Right lobe of liver (tissue), 6 donors: ENCODE measurements at regions not wholly inside any gene's neighbourhood (a gene's known extent, or its start where the extent isn't known, plus 50 kb on each side); places are given as distances from the start of the nearest gene placed in this dataset.
"Not testable (repeated sequence)": the region's sequence is repeated elsewhere in the genome, so short reads cannot be mapped to it uniquely, and the experiment has no call there.

Experiments used
- ATAC-seq, 4 donors: fragments of 200-7000 bp; cut with Tn5 transposase; one replicate each; pipeline ENCODE4 v1.9.1; 2020; ENCODE audit warnings: mild to moderate bottlenecking in 4 of 4, moderate library complexity in 4 of 4
- DNase-seq, 3 donors: peaks; one replicate each; pipeline ENCODE4 v3.0.0-alpha.2; 2020
- H3K27ac ChIP-seq, 3 donors: fragments of 200-600 bp; one replicate each; pipeline ENCODE4 v1.8.0; 2022
- H3K27me3 ChIP-seq, 2 donors: fragments of 200-600 bp; one replicate each; pipeline ENCODE4 v1.8.0; 2022
- H3K36me3 ChIP-seq, 4 donors: fragments of 200-600 bp; sonication (generic) in 1 of 4; one replicate each; pipeline versions ENCODE4 v1.5.1 to v1.8.0; 2017 to 2022; ENCODE audit warnings: control low read depth in 1 of 4
- H3K4me1 ChIP-seq, 4 donors: fragments of 200-600 bp; sonication (generic) in 1 of 4; one replicate each; pipeline versions ENCODE4 v1.5.1 to v1.8.0; 2017 to 2022; ENCODE audit warnings: control low read depth in 1 of 4
- H3K4me3 ChIP-seq, 3 donors: fragments of 200-600 bp; one replicate each; pipeline ENCODE4 v1.8.0; 2022
- H3K9me3 ChIP-seq, 4 donors: fragments of 200-600 bp; sonication (generic) in 1 of 4; one replicate each; pipeline versions ENCODE4 v1.5.1 to v1.8.0; 2017 to 2022; ENCODE audit warnings: control low read depth in 1 of 4
- POLR2A ChIP-seq: fragments of 450-650 bp; IDR thresholded peaks from one replicate; pipeline ENCODE4 v1.6.1; 2017; ENCODE audit warnings: antibody characterized with exemption, mild to moderate bottlenecking
- WGBS: methylation state at CpG from one replicate; pipeline ENCODE4 v1.1.6; 2018; ENCODE audit warnings: low coverage, low lambda C conversion rate; ENCODE audit not compliant: insufficient coverage; ENCODE audit errors: missing lambda C conversion rate; 5-methylcytosine and 5-hydroxymethylcytosine counted together
- intact Hi-C, 2 donors: fragments of 100-400 bp; cut with DNase I; formaldehyde crosslinking; loops; one replicate each; pipeline versions ENCODE4 v1.11.2 to v1.14.1; 2022
- TF ChIP-seq, protein P1 (sequence below), 4 donors: fragments of 200-600 bp in 3 of 4; fragments of 450-650 bp in 1 of 4; IDR thresholded peaks; one replicate each; pipeline versions ENCODE4 v1.5.1 to v1.8.0; 2016 to 2022; ENCODE audit warnings: antibody characterized with exemption in 4 of 4, mild to moderate bottlenecking in 2 of 4
- donor health status: DM: no; HTN: yes; CAD: no.
- donor health status: DM: no; HTN: no; CAD: no.
- donor health status: DM: no; HTN: no; CAD: no.
- donor health status: DM: no; HTN: yes; CAD: no.
- donor health status: DM: no; HTN: yes; CAD: no.

DNA sequence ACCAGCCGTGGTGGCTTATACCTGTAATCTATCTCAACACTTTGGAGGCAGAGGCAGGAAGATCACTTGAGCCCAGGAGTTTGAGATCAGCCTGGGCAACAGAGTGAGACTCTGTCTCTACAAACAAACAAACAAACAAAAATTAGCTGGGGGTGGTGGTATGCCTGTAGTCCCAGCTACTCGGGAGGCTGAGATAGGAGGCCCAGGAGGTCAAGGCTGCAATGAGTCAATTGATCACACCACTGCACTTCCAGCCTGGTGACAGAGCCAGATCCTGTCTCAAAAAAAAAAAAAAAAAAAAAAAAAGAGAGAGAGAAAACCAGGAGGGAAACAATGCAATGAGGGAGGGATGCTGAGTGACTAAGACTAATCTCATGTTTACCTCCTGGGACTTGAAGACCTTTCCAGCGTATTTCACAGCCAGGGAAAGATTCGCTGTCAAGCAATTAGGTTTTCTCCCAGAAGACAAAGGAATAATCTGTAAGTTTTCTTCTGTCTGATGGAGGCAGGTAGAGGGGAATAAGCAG lies 51.1 kb upstream of the MIER3 start:
- ATAC-seq, result no peak
- Histone ChIP-seq H3K36me3 (no peaks in the 10 kb centered on the region), H3K9me3 (no peaks in the 10 kb centered on the region), H3K4me3 (no peak overlapping the region), H3K27ac (no peak overlapping the region), H3K4me1 (no peaks in the 10 kb centered on the region), H3K27me3 (no peaks in the 10 kb centered on the region)
- WGBS, result 62% methylated on average over 4 of the region's 4 CpGs
- TF ChIP-seq, protein P1, sequence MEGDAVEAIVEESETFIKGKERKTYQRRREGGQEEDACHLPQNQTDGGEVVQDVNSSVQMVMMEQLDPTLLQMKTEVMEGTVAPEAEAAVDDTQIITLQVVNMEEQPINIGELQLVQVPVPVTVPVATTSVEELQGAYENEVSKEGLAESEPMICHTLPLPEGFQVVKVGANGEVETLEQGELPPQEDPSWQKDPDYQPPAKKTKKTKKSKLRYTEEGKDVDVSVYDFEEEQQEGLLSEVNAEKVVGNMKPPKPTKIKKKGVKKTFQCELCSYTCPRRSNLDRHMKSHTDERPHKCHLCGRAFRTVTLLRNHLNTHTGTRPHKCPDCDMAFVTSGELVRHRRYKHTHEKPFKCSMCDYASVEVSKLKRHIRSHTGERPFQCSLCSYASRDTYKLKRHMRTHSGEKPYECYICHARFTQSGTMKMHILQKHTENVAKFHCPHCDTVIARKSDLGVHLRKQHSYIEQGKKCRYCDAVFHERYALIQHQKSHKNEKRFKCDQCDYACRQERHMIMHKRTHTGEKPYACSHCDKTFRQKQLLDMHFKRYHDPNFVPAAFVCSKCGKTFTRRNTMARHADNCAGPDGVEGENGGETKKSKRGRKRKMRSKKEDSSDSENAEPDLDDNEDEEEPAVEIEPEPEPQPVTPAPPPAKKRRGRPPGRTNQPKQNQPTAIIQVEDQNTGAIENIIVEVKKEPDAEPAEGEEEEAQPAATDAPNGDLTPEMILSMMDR (IDR thresholded peaks at IDR 0.05), result no peak
- no peak for TF ChIP-seq POLR2A
- no peak for DNase-seq
- intact Hi-C loops, result no loop called here

DNA sequence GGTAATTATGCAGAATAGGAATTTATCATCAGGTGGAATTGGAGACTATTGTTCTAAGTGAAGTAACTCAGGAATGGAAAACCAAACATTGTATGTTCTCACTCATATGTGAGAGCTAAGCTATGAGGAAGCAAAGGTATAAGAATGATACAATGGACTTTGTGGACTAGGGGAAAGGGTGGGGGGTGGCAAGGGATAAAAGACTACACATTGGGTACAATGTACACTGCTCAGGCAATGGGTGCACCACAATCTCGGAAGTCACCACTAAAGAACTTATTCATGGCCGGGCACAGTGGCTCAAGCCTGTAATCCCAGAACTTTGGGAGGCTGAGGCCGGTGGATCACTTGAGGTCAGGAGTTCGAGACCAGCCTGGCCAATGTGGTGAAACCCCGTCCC lies 51.6 kb upstream of the MIER3 start:
- 100% methylated on average over 4 of the region's 5 CpGs for WGBS
- intact Hi-C loops, ATAC-seq, H3K27ac ChIP-seq, H3K4me3 ChIP-seq, H3K4me1 ChIP-seq, H3K9me3 ChIP-seq, H3K36me3 ChIP-seq, H3K27me3 ChIP-seq, DNase-seq: not testable (repeated sequence)

DNA sequence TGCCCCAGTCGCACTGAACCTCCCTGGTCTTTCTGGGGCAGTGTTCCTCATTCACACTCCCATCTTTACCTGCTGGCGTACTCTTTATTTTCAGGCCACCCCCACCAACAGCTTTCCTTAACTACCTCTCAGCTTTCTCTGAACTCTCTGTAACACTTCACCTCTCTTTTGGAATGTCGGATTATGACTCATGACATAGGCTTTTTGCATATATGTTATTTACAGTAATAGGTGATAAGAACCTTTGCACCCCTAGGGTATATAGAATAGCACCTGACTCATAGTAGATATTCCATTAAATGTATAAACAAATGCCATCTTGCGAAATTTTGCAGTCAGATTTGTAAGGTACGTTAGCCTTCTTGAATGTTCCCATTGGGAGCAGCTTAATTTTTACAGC lies 52.9 kb upstream of the MIER3 start:
- H3K36me3 ChIP-seq, result no peaks in the 10 kb centered on the region
- no peak overlapping the region for H3K4me3 ChIP-seq
- DNase-seq (no peak), ATAC-seq (no peak)
- no peak for TF ChIP-seq POLR2A
- TF ChIP-seq, protein P1 (IDR thresholded peaks at IDR 0.05), result no peak
- H3K27ac ChIP-seq, result no peak overlapping the region
- intact Hi-C loops, result no loop called here
- 80% methylated on average over 5 of the region's 5 CpGs for WGBS
- no peaks in the 10 kb centered on the region for H3K9me3 ChIP-seq
- no peaks in the 10 kb centered on the region for H3K4me1 ChIP-seq
- H3K27me3 ChIP-seq, result no peaks in the 10 kb centered on the region

DNA sequence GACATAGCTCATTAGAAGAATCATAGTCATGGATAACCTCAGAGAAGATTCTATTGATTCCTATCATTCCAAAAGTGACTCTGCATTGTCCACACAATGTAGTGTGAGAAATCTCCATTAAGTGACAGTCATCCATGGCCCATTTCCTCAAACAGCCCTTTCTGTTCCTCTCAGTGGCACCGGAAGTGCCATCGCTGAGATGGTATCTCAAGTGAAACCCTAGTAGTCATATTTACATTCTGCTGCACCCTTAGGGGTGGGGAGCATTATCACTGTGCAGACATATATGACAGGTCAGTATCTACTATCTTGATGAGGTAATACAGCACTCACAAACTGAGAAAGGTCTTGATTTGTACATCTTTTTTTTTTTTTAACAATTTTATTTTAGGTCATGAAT lies 55.4 kb upstream of the MIER3 start:
- H3K4me3 ChIP-seq, result no peak overlapping the region
- no peak for ATAC-seq
- no peaks in the 10 kb centered on the region for H3K36me3 ChIP-seq
- TF ChIP-seq, protein P1 (IDR thresholded peaks at IDR 0.05), result no peak
- TF ChIP-seq POLR2A, result no peak
- intact Hi-C loops, result no loop called here
- no peaks in the 10 kb centered on the region for H3K9me3 ChIP-seq
- DNase-seq, result no peak
- WGBS, result 83% methylated on average over 2 of the region's 2 CpGs
- no peaks in the 10 kb centered on the region for H3K27me3 ChIP-seq
- H3K4me1 ChIP-seq, result no peaks in the 10 kb centered on the region
- no peak overlapping the region for H3K27ac ChIP-seq

DNA sequence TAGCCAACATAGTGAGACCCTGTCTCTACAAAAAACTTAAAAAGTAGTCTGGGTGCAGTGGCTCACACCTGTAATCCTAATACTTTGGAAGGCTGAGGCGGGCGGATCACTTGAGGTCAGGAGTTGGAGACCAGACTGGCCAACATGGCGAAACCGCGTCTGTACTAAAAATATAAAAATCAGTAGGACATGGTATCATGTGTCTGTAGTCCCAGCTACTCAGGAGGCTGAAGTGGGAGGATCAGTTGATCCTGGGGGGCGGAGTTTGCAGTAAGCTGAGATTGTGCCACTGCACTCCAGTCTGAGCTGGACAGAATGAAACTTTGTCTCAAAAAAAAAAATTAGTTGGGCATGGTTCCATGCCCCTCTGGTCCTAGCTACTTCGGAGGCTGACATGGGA lies 57.9 kb upstream of the MIER3 start:
- Histone ChIP-seq H3K9me3 (no peaks in the 10 kb centered on the region), H3K27me3 (no peaks in the 10 kb centered on the region), H3K4me3 (no peak overlapping the region), H3K36me3 (no peaks in the 10 kb centered on the region), H3K4me1 (no peaks in the 10 kb centered on the region), H3K27ac (no peak overlapping the region)
- no peak for TF ChIP-seq POLR2A
- TF ChIP-seq, protein P1 (IDR thresholded peaks at IDR 0.05), result no peak
- DNase-seq (no peak), ATAC-seq (no peak)
- intact Hi-C loops, result no loop called here
- WGBS, result 88% methylated on average over 7 of the region's 7 CpGs
